Tibial nerve (tissue), 3 donors: ENCODE measurements at regions not wholly inside any gene's neighbourhood (a gene's known extent, or its start where the extent isn't known, plus 50 kb on each side); places are given as distances from the start of the nearest gene placed in this dataset.

Experiments
- POLR2A ChIP-seq, 2 donors: fragments of 450-650 bp; IDR thresholded peaks; one replicate each; pipeline ENCODE4 v1.6.1; 2017; ENCODE audit warnings: antibody characterized with exemption in 2 of 2, mild to moderate bottlenecking in 2 of 2, moderate library complexity in 2 of 2
- TF ChIP-seq, protein P1 (sequence below), 5 experiments: fragments of 200-600 bp in 3 of 5; fragments of 450-650 bp in 2 of 5; sonication (generic) in 3 of 5; IDR thresholded peaks; one replicate each; pipeline ENCODE4 v1.5.1; 2016 to 2019; ENCODE audit warnings: antibody characterized with exemption in 5 of 5, mild to moderate bottlenecking in 3 of 5, moderate library complexity in 2 of 5

GRCh38 chr2:156005531-156005930 lies 327.0 kb downstream of the NR4A2 start:
- TF ChIP-seq, protein P1, sequence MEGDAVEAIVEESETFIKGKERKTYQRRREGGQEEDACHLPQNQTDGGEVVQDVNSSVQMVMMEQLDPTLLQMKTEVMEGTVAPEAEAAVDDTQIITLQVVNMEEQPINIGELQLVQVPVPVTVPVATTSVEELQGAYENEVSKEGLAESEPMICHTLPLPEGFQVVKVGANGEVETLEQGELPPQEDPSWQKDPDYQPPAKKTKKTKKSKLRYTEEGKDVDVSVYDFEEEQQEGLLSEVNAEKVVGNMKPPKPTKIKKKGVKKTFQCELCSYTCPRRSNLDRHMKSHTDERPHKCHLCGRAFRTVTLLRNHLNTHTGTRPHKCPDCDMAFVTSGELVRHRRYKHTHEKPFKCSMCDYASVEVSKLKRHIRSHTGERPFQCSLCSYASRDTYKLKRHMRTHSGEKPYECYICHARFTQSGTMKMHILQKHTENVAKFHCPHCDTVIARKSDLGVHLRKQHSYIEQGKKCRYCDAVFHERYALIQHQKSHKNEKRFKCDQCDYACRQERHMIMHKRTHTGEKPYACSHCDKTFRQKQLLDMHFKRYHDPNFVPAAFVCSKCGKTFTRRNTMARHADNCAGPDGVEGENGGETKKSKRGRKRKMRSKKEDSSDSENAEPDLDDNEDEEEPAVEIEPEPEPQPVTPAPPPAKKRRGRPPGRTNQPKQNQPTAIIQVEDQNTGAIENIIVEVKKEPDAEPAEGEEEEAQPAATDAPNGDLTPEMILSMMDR (IDR thresholded peaks at IDR 0.05), result no peak
- TF ChIP-seq POLR2A (IDR thresholded peaks at IDR 0.05), result no peak
